HCT116 (cell line): ENCODE measurements at regions not wholly inside any gene's neighbourhood (a gene's known extent, or its start where the extent isn't known, plus 50 kb on each side); places are given as distances from the start of the nearest gene placed in this dataset.

ENCODE experiments used
- ATAC-seq: fragments of 200-7000 bp; cut with Tn5 transposase; 2 replicates; pipeline ENCODE4 v1.9.1; 2020; ENCODE audit warnings: mild to moderate bottlenecking, moderate library complexity
- BruUV-seq: library from RNA; stranded (reverse); fragments of 400-500 nt; replicated peaks from 2 replicates; lab custom pipeline; 2021; lab: Mats Ljungman, UMichigan
- CTCF ChIA-PET: fragments of 300-600 bp; sonication (Branson Sonifier 250); formaldehyde crosslinking; loops from one replicate; lab custom pipeline; 2021; ENCODE audit warnings: antibody characterized with exemption; lab: Charles Lee
- POLR2A ChIA-PET: fragments of 300-600, 350-600 bp; sonication (Branson Sonifier 250); formaldehyde crosslinking; loops from one replicate; lab custom pipeline; 2021; ENCODE audit warnings: antibody characterized with exemption; lab: Charles Lee
- RAD21 ChIA-PET, 2 experiments: fragments of 300-600 bp; sonication (Branson Sonifier 250); formaldehyde crosslinking; loops; one replicate each; lab custom pipeline; 2023; ENCODE audit warnings: low total read pairs in 2 of 2; ENCODE audit not compliant: uncharacterized antibody in 2 of 2, unreplicated experiment in 2 of 2, low non-redundant PET in 1 of 2; lab: Charles Lee
- DNase-seq: peaks from one replicate; pipeline ENCODE4 v3.0.0-alpha.2; 2010; ENCODE audit warnings: low read depth, low spot score
- H2AFZ ChIP-seq: fragments of 200-600 bp; shearing (Covaris generic), sonication (generic); 2 replicates; pipeline ENCODE4 v1.6.1; 2017; ENCODE audit warnings: low read depth, mixed run types, mixed read lengths, antibody characterized with exemption, low read length; ENCODE audit not compliant: poor library complexity, severe bottlenecking
- H3K27ac ChIP-seq: 2 replicates; pipeline ENCODE4 v1.5.1; 2012; ENCODE audit warnings: low read depth, low read length
- H3K27me3 ChIP-seq: fragments of 200-600 bp; sonication (generic); 2 replicates; pipeline ENCODE4 v1.6.1; 2016; ENCODE audit warnings: mixed run types, low read length, mixed read lengths; ENCODE audit not compliant: insufficient read depth
- H3K36me3 ChIP-seq, 2 experiments: fragments of 200-500 bp in 1 of 2; fragments of 200-600 bp in 1 of 2; sonication (Bioruptor generic) in 1 of 2; sonication (generic) in 1 of 2; 2 replicates each; pipeline versions ENCODE4 v1.5.1 to v1.6.1; 2014 to 2016; ENCODE audit warnings: low read length in 2 of 2, inconsistent platforms in 1 of 2, mixed read lengths in 1 of 2, mixed run types in 1 of 2; ENCODE audit not compliant: insufficient read depth in 2 of 2, control insufficient read depth in 1 of 2
- H3K4me1 ChIP-seq, 2 experiments: fragments of 200-600 bp in 1 of 2; sonication (generic) in 1 of 2; 2 replicates each; pipeline versions ENCODE4 v1.5.1 to v1.6.1; 2012 to 2017; ENCODE audit warnings: low read length in 2 of 2, inconsistent platforms in 1 of 2, mild to moderate bottlenecking in 1 of 2, mixed read lengths in 1 of 2, mixed run types in 1 of 2, moderate library complexity in 1 of 2; ENCODE audit not compliant: insufficient read depth in 2 of 2, control insufficient read depth in 1 of 2
- H3K4me2 ChIP-seq: fragments of 200-600 bp; sonication (generic); 2 replicates; pipeline ENCODE4 v1.6.1; 2017; ENCODE audit warnings: mixed run types, low read length, mixed read lengths
- H3K4me3 ChIP-seq, 2 experiments: fragments of 200-600 bp in 1 of 2; sonication (generic) in 1 of 2; replicated peaks in 1 of 2; 2 replicates each; pipeline ENCODE4 v1.5.1; 2011 to 2016; ENCODE audit warnings: low read length in 2 of 2, control low read depth in 1 of 2, low read depth in 1 of 2, mild to moderate bottlenecking in 1 of 2, mixed read lengths in 1 of 2, mixed run types in 1 of 2
- H3K79me2 ChIP-seq: fragments of 200-600 bp; sonication (generic); 2 replicates; pipeline ENCODE4 v1.6.1; 2017; ENCODE audit warnings: mild to moderate bottlenecking, mixed run types, low read length, moderate library complexity, mixed read lengths; ENCODE audit not compliant: insufficient read depth
- H3K9ac ChIP-seq: fragments of 200-600 bp; sonication (generic); 2 replicates; pipeline ENCODE4 v1.6.1; 2016; ENCODE audit warnings: low read length, mixed read lengths
- H3K9me2 ChIP-seq: fragments of 200-600 bp; sonication (generic), shearing (Covaris generic); 2 replicates; pipeline ENCODE4 v1.6.1; 2017; ENCODE audit warnings: mixed run types, mild to moderate bottlenecking, moderate library complexity; ENCODE audit not compliant: insufficient read depth
- H3K9me3 ChIP-seq, 2 experiments: fragments of 200-500 bp in 1 of 2; fragments of 200-600 bp in 1 of 2; sonication (Bioruptor generic) in 1 of 2; sonication (generic) in 1 of 2; 2 replicates each; pipeline ENCODE4 v1.6.1; 2014 to 2017; ENCODE audit warnings: low read length in 2 of 2, mixed read lengths in 2 of 2, inconsistent platforms in 1 of 2, low read depth in 1 of 2, mild to moderate bottlenecking in 1 of 2, mixed run types in 1 of 2, moderate library complexity in 1 of 2; ENCODE audit not compliant: control insufficient read depth in 1 of 2, insufficient read depth in 1 of 2
- H4K20me1 ChIP-seq: fragments of 200-600 bp; sonication (generic), shearing (Covaris generic); 2 replicates; pipeline ENCODE4 v1.6.1; 2017; ENCODE audit warnings: mixed run types, mild to moderate bottlenecking, moderate library complexity; ENCODE audit not compliant: insufficient read depth
- ELF1 ChIP-seq: IDR thresholded peaks from 2 replicates; pipeline ENCODE4 v1.6.1; 2012; ENCODE audit warnings: low read depth, borderline replicate concordance
- POLR2A ChIP-seq: IDR thresholded peaks from 2 replicates; pipeline ENCODE4 v1.7.0; 2011; ENCODE audit warnings: borderline replicate concordance; ENCODE audit not compliant: insufficient read depth, insufficient read length; ENCODE audit errors: extremely low read depth
- POLR2AphosphoS5 ChIP-seq: IDR thresholded peaks from 2 replicates; pipeline ENCODE4 v1.6.1; 2011; ENCODE audit warnings: mild to moderate bottlenecking, low read depth, low read length, moderate library complexity
- SIN3A ChIP-seq: IDR thresholded peaks from 2 replicates; pipeline ENCODE4 v1.6.1; 2012; ENCODE audit warnings: low read depth
- TCF7L2 ChIP-seq: IDR thresholded peaks from 2 replicates; pipeline ENCODE4 v1.7.0; 2011; ENCODE audit warnings: borderline replicate concordance, inconsistent platforms; ENCODE audit not compliant: insufficient read depth, insufficient read length; ENCODE audit errors: extremely low read depth
- YY1 ChIP-seq: IDR thresholded peaks from 2 replicates; pipeline ENCODE4 v1.6.1; 2011; ENCODE audit warnings: low read length, low read depth, moderate library complexity, mild to moderate bottlenecking; ENCODE audit not compliant: insufficient replicate concordance; ENCODE audit errors: extremely low read depth
- ZFX ChIP-seq: fragments of 450-650 bp; IDR thresholded peaks from 2 replicates; pipeline ENCODE4 v1.6.1; 2017
- intact Hi-C: fragments of 100-400 bp; cut with micrococcal nuclease; formaldehyde crosslinking; loops from 2 replicates; pipeline ENCODE4 v1.10.0; 2022
- TF ChIP-seq, protein P1 (sequence below): IDR thresholded peaks from 2 replicates; pipeline ENCODE4 v1.6.1; 2011; ENCODE audit warnings: mild to moderate bottlenecking, low read length, moderate library complexity; ENCODE audit not compliant: insufficient replicate concordance; ENCODE audit errors: extremely low read depth

DNA sequence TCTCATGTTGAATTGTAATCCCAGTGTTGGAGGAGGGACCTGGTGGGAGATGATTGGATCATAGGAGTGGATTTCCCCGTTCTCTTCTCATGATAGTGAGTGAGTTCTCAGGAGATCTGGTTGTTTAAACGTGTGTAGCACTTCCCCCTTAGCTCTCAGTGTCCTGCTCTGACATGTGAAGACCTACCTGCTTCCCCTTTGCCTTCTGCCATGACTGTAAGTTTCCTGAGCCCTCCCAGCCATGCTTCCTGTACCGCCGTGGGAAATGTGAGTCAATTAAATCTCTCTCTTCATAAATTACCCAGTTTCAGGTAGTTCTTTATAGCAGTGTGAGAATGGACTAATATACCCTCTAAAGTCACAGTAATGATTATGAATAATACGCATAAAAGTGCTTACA lies 248.4 kb upstream of the LRRC7 start:
- POLR2A ChIA-PET: no interaction called here

DNA sequence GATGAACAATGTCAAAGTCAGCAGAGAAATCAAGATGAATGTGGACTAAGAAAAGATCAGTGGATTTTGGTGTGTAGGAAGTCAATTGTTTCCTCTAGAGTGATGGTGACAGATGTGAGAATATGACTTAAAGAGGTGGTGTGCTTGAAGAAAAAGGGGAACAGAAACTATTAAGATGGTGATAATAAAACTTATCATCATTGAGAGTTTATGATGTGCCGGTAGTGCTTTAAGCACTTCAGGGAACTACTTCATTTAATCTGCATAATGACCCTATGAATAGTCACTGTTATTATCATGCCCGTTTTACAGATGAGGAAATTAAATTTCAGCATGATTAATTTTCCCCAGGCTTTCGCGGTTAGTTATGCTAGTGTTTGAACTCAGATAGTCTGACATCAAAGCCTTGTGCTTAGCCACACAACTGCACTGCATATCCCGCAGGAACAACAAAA lies 246.9 kb upstream of the LRRC7 start:
- no peaks in the 10 kb centered on the region for H3K9me2 ChIP-seq
- H4K20me1 ChIP-seq: no peaks in the 10 kb centered on the region; the same call in 1 of the 2 replicates
- H3K9ac ChIP-seq: no peak overlapping the region
- H3K4me3 ChIP-seq: no peak overlapping the region
- H3K9me3 ChIP-seq: no peaks in the 10 kb centered on the region
- H3K79me2 ChIP-seq: no peaks in the 10 kb centered on the region
- H3K4me2 ChIP-seq: no peak overlapping the region
- DNase-seq: no peak
- RAD21 ChIA-PET: no interaction called here
- BruUV-seq: no TSS peak
- no peak for ATAC-seq
- CTCF ChIA-PET: no interaction called here
- intact Hi-C loops: no loop called here
- H2AFZ ChIP-seq: no peak overlapping the region
- H3K27me3 ChIP-seq: peaks cover 23% of the 10 kb centered on the region
- H3K4me1 ChIP-seq: no peaks in the 10 kb centered on the region
- TF ChIP-seq ELF1: no peak
- no peak for TF ChIP-seq ZFX
- no peaks in the 10 kb centered on the region for H3K36me3 ChIP-seq
- no peak overlapping the region for H3K27ac ChIP-seq
- POLR2A ChIA-PET: no interaction called here

More for the DNA sequence above, 248.4 kb upstream of the LRRC7 start:
- Histone ChIP-seq H3K27me3 (peaks cover 21% of the 10 kb centered on the region), H3K4me1 (no peaks in the 10 kb centered on the region), H3K9ac (no peak overlapping the region), H3K79me2 (no peaks in the 10 kb centered on the region), H3K4me3 (no peak overlapping the region), H3K9me2 (no peaks in the 10 kb centered on the region), H3K27ac (no peak overlapping the region), H2AFZ (no peak overlapping the region), H4K20me1 (no peaks in the 10 kb centered on the region; the same call in 1 of the 2 replicates), H3K9me3 (no peaks in the 10 kb centered on the region), H3K36me3 (no peaks in the 10 kb centered on the region), H3K4me2 (no peak overlapping the region)
- ATAC-seq (no peak), DNase-seq (no peak)
- intact Hi-C loops: no loop called here
- CTCF ChIA-PET: no interaction called here
- BruUV-seq: no TSS peak
- TF ChIP-seq POLR2A: no peak
- RAD21 ChIA-PET: no interaction called here

DNA sequence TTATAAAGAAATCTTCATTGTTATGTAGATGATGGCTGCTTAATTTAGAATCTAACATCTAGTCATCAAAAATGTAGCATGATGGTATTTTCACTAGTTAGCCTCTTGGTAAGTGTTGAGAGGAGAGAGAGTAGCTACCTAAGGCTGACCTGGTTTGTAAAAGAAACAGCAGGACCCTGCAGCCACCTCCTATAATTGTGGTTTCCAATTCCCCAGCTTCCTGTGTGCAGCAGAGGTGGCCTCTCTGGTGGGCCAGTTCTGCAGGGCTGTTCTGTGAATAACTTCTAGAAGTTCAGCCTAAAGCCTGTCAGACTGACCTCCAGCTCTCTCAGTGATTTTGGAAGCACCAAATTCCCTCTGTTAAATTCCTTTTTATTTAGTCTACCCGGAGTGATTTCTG lies 246.4 kb upstream of the LRRC7 start:
- no peaks in the 10 kb centered on the region for H3K9me3 ChIP-seq
- DNase-seq (no peak), ATAC-seq (no peak)
- no peaks in the 10 kb centered on the region for H3K9me2 ChIP-seq
- H3K79me2 ChIP-seq: no peaks in the 10 kb centered on the region
- ChIA-PET CTCF (no interaction called here), POLR2A (no interaction called here), RAD21 (no interaction called here)
- H3K4me3 ChIP-seq: no peak overlapping the region
- H3K27me3 ChIP-seq: peaks cover 26% of the 10 kb centered on the region
- intact Hi-C loops: no loop called here
- no TSS peak for BruUV-seq
- no peak overlapping the region for H2AFZ ChIP-seq
- H3K36me3 ChIP-seq: no peaks in the 10 kb centered on the region
- no peak overlapping the region for H3K27ac ChIP-seq
- H4K20me1 ChIP-seq: no peaks in the 10 kb centered on the region; the same call in 1 of the 2 replicates
- H3K4me2 ChIP-seq: no peak overlapping the region
- H3K9ac ChIP-seq: no peak overlapping the region
- no peak for TF ChIP-seq POLR2AphosphoS5
- no peak for TF ChIP-seq SIN3A
- TF ChIP-seq, protein P1, sequence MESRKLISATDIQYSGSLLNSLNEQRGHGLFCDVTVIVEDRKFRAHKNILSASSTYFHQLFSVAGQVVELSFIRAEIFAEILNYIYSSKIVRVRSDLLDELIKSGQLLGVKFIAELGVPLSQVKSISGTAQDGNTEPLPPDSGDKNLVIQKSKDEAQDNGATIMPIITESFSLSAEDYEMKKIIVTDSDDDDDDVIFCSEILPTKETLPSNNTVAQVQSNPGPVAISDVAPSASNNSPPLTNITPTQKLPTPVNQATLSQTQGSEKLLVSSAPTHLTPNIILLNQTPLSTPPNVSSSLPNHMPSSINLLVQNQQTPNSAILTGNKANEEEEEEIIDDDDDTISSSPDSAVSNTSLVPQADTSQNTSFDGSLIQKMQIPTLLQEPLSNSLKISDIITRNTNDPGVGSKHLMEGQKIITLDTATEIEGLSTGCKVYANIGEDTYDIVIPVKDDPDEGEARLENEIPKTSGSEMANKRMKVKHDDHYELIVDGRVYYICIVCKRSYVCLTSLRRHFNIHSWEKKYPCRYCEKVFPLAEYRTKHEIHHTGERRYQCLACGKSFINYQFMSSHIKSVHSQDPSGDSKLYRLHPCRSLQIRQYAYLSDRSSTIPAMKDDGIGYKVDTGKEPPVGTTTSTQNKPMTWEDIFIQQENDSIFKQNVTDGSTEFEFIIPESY: no peak
- no peak for TF ChIP-seq YY1
- TF ChIP-seq TCF7L2: no peak
- H3K4me1 ChIP-seq: no peaks in the 10 kb centered on the region
